Osteocyte (in vitro differentiated cells): ENCODE measurements at regions not wholly inside any gene's neighbourhood (a gene's known extent, or its start where the extent isn't known, plus 50 kb on each side); places are given as distances from the start of the nearest gene placed in this dataset.
"Not testable (repeated sequence)": the region's sequence is repeated elsewhere in the genome, so short reads cannot be mapped to it uniquely, and the experiment has no call there.

Source experiments
- DNase-seq: peaks from one replicate; pipeline ENCODE4 v3.0.0; 2021; ENCODE audit warnings: mixed read lengths; ENCODE audit not compliant: unreplicated experiment; ENCODE audit errors: extremely low spot score
- H3K27ac Mint-ChIP-seq: one replicate; pipeline ENCODE4 v1.8.0; 2021; ENCODE audit warnings: mild to moderate bottlenecking, mixed read lengths; ENCODE audit not compliant: unreplicated experiment
- H3K27me3 Mint-ChIP-seq: one replicate; pipeline ENCODE4 v1.8.0; 2021; ENCODE audit warnings: mixed read lengths; ENCODE audit not compliant: unreplicated experiment
- H3K36me3 Mint-ChIP-seq: one replicate; pipeline ENCODE4 v1.8.0; 2021; ENCODE audit warnings: mixed read lengths; ENCODE audit not compliant: unreplicated experiment
- H3K4me1 Mint-ChIP-seq: one replicate; pipeline ENCODE4 v1.8.0; 2021; ENCODE audit warnings: mixed read lengths; ENCODE audit not compliant: unreplicated experiment
- H3K4me3 Mint-ChIP-seq: one replicate; pipeline ENCODE4 v1.8.0; 2021; ENCODE audit warnings: mild to moderate bottlenecking, moderate library complexity, mixed read lengths; ENCODE audit not compliant: unreplicated experiment
- H3K9me3 Mint-ChIP-seq: one replicate; pipeline ENCODE4 v1.8.0; 2021; ENCODE audit warnings: mixed read lengths; ENCODE audit not compliant: unreplicated experiment
- TF ChIP-seq, protein P1 (sequence below): fragments of 200-600 bp; sonication (generic); IDR thresholded peaks from 2 replicates; pipeline ENCODE4 v1.5.0; 2021; ENCODE audit warnings: antibody characterized with exemption, mild to moderate bottlenecking, moderate library complexity

DNA sequence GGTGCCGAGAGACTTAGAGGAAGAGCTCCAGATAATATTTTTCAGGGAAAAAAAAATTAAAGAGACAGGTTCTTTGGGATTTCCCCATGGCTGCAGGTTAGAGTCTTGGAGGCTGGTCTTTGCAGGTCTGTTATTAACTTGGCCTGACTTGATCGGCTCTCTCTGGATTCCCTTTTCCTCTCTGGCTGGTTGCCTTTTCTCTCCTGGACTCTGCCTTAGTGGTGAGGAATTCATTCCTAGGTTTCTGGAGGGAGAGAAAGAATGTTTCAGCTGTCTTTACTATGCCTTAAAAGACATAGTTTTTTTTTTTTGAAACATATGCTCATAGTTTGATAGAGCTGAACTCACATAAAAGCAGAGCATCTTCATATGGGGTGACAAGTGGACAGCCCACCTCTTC lies 336.3 kb downstream of the BMP4 start:
- Mint-ChIP-seq H3K9me3 (no peaks in the 10 kb centered on the region), H3K27me3 (peaks cover 10% of the 10 kb centered on the region), H3K27ac (peak overlapping the region; percentile 48), H3K36me3 (no peaks in the 10 kb centered on the region), H3K4me1 (peaks cover 33% of the 10 kb centered on the region), H3K4me3 (no peak overlapping the region)
- no peak for DNase-seq
- TF ChIP-seq, protein P1, sequence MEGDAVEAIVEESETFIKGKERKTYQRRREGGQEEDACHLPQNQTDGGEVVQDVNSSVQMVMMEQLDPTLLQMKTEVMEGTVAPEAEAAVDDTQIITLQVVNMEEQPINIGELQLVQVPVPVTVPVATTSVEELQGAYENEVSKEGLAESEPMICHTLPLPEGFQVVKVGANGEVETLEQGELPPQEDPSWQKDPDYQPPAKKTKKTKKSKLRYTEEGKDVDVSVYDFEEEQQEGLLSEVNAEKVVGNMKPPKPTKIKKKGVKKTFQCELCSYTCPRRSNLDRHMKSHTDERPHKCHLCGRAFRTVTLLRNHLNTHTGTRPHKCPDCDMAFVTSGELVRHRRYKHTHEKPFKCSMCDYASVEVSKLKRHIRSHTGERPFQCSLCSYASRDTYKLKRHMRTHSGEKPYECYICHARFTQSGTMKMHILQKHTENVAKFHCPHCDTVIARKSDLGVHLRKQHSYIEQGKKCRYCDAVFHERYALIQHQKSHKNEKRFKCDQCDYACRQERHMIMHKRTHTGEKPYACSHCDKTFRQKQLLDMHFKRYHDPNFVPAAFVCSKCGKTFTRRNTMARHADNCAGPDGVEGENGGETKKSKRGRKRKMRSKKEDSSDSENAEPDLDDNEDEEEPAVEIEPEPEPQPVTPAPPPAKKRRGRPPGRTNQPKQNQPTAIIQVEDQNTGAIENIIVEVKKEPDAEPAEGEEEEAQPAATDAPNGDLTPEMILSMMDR: no peak

DNA sequence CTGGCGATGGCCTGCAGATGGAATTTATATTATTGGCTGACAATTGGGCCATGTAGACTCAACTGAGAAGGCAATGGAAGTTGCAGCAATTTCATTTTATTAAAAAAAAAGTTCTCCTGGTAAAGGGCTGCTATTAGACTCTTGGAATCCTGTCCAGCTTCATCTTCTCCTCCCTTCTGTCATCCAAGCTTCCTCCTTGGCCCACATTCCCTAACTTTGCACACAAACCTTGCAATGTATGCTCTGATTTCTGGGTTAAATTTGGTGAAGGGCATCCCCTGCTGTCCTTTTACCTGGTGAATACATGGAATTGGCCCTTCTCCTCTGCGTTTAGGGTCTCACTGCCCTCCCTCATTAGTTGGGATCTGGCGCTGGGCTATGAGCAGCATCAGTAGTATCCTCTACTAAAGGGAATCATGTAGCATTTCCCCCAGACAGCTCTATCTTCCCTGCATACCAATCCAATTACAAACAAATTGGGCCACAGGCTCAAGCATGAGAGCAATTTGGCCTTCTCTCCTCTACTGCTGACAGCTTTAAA lies 336.9 kb downstream of the BMP4 start:
- H3K27ac Mint-ChIP-seq: peak overlapping the region; percentile 48
- no peaks in the 10 kb centered on the region for H3K36me3 Mint-ChIP-seq
- H3K4me3 Mint-ChIP-seq: no peak overlapping the region

DNA sequence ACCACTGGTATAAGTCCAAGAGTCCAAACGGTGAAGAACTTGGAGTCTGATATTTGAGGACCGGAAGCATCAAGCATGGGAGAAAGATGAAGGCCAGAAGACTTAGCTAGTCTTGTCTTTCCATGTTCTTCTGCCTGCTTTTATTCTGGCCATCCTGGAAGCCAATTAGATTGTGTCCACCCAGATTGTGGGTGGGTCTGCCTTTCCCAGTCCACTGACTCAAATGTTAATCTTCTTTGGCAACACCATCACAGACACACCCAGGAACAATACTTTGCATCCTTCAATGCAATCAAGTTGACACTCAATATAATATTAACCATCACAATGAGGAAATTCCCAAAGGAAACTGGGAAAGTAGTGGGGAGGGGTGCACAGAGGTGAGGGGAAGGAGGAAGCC lies 340.1 kb downstream of the BMP4 start:
- H3K27ac Mint-ChIP-seq, DNase-seq, H3K4me3 Mint-ChIP-seq, H3K36me3 Mint-ChIP-seq, H3K9me3 Mint-ChIP-seq, H3K27me3 Mint-ChIP-seq: not testable (repeated sequence)
- peaks cover 27% of the 10 kb centered on the region for H3K4me1 Mint-ChIP-seq

More for the DNA sequence above, 336.9 kb downstream of the BMP4 start:
- peaks cover 33% of the 10 kb centered on the region for H3K4me1 Mint-ChIP-seq
- peaks cover 4% of the 10 kb centered on the region for H3K27me3 Mint-ChIP-seq
- no peak for DNase-seq
- no peaks in the 10 kb centered on the region for H3K9me3 Mint-ChIP-seq
- TF ChIP-seq, protein P1: no peak

DNA sequence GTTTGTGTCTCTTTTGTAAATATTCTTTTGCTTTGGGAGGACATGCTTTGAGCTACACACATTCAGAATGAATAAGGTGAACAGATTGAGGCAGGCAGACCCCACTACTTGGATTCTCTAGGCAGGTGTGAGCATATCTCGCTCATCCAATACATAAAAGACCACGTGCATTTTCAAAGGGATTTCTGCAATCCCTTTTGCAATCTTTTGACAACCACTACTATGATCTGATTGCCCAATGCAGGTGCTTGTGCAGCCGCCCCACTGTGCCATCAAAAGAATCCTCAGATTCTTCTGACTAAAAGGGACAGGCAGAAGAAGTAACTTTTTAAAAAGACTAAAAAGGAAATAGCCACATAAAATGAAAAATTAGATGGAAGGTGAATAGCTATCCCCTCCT lies 341.4 kb downstream of the BMP4 start:
- H3K27me3 Mint-ChIP-seq: no peaks in the 10 kb centered on the region
- H3K4me3 Mint-ChIP-seq: no peak overlapping the region
- H3K4me1 Mint-ChIP-seq: peaks cover 17% of the 10 kb centered on the region
- H3K36me3 Mint-ChIP-seq: no peaks in the 10 kb centered on the region
- TF ChIP-seq, protein P1: no peak
- no peak overlapping the region for H3K27ac Mint-ChIP-seq
- H3K9me3 Mint-ChIP-seq: no peaks in the 10 kb centered on the region
- no peak for DNase-seq

DNA sequence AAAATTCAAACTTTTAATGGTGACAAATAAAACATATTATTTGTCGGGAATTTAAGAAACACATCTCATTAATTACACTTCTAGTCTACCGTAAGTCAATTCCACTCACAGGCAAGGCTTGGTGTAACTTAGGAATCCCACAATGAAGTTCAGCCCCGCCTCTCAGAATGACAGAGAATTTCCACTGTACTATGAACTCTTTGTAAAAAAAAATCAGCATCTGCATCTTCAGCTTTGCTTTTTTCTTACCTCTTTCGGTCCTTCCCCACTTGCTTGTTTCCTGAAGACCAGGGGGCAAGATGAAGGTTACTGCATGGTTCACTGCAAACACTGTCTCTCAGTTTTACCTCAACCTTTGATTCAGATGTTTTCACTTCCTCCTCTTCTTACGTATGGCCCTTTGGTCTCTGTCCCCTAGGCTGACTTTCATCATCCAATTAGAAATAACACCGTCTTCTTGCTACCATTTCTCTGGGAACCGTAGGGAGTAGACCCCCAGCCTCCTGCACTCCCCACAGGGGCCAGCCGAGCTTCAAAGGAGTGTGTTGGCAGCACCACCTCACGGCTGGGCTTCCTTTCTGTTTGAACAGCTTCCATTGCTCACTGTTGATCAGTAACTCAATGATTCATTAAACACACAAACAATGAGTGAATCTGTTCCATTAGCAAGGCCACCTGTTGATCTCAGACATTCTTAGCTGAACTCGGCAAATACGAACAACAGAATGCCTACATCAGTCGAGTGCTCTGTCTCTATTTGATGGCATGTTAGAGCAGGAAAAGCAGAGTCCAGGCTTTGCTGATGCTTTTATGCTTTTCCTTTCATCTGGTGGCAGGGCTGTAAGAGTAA lies 343.0 kb downstream of the BMP4 start:
- TF ChIP-seq, protein P1: no peak
- Mint-ChIP-seq H3K27me3 (peaks cover 4% of the 10 kb centered on the region), H3K27ac (peak overlapping the region; percentile 60), H3K9me3 (no peaks in the 10 kb centered on the region), H3K4me1 (peaks cover 9% of the 10 kb centered on the region), H3K36me3 (no peaks in the 10 kb centered on the region), H3K4me3 (peak overlapping the region; percentile 23)
- DNase-seq: no peak
